HG02852 (cell line): ENCODE measurements at regions not wholly inside any gene's neighbourhood (a gene's known extent, or its start where the extent isn't known, plus 50 kb on each side); places are given as distances from the start of the nearest gene placed in this dataset.
"Not testable (repeated sequence)": the region's sequence is repeated elsewhere in the genome, so short reads cannot be mapped to it uniquely, and the experiment has no call there.

Experiments
- ATAC-seq: cut with Tn5 transposase; IDR thresholded peaks from one replicate; pipeline ENCODE4 v1.9.1; 2021; ENCODE audit warnings: mild to moderate bottlenecking, moderate library complexity; ENCODE audit not compliant: unreplicated experiment

DNA sequence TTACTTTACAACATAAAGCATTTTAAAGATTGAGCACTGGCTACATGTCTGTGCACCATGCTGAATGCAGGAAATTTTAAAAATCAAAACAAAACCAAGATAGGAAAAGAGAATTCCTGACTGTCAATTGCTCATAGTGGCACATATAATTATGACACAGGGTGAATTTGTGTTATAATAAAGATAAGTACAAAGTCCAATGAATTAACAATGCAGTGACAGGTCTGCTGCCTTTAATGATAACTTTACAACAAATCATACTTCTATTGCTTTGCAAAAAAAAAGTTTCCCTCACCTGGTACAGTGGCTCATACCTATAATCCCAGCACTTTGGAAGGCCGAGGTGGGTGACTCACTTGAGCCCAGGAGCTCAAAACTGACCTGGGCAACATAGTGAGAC is 93.8 kb upstream of the OSBPL8 start:
- ATAC-seq, result no peak

DNA sequence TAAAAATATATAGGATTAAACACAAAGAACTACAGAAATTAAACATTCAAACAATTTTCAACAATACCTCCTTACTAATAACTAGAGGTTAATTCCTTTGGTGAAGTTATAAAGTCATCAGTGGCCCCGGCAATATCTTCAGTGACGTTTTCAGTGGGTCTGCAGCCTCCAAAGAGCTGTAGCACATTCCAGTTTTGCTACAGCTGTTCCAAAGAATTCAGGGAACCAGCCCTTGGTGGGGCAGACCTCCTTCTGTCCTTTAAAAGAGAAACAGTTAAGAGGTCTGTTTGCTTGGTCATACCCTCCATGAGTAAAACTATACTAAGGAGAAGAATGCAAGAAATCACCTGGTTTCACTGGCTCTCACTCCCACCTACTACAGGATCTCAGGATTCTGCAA is 99.2 kb upstream of the ZDHHC17 start:
- ATAC-seq, result no peak

DNA sequence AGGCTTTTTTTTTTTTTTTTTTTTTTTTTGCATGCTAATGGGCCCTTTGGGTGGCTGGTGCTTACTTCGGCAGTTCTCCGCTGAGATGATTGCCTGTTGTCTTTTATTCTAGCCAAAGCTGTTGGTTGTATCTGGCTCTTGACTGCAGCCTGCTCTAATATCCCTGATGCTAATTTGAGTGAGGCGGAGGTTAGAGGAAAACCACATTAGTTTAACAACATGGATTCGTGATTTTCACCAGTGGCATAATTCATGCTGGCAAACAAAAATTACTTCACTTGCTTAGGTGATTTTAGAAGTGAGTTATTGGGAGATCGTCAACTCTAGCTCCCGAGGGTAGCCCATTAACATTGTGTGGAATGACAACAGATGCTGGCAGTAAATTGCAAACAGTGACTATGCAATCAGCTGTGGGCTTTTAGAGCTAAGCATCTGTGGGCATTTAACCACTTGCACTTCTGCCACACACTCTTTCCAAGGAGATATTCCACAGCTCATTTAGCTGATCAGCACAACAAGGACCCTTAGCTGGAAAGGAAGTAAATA is 97.6 kb upstream of the ZDHHC17 start:
- no peak for ATAC-seq

GRCh38 chr12:76669981-76670380 is 93.9 kb upstream of the ZDHHC17 start:
- ATAC-seq, result no peak

DNA sequence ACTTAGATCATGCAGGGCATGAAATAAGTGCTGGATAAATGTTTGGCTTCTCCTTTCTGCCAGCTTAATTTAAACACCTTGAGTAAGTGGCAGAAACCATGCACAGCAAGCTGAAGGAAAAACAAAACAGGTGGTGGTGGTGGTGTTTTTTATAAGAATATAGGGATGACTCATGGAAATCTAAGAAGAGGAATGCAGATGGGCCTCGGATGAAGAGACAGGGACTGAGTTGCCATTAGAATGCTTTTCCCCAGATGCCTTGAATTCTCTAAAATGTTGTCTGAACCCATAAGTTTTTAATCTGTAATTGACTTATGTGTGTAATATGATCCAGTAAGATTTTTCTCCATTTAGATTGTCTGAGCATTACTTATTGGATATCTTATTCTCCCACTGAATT is 93.1 kb upstream of the ZDHHC17 start:
- ATAC-seq, result no peak

DNA sequence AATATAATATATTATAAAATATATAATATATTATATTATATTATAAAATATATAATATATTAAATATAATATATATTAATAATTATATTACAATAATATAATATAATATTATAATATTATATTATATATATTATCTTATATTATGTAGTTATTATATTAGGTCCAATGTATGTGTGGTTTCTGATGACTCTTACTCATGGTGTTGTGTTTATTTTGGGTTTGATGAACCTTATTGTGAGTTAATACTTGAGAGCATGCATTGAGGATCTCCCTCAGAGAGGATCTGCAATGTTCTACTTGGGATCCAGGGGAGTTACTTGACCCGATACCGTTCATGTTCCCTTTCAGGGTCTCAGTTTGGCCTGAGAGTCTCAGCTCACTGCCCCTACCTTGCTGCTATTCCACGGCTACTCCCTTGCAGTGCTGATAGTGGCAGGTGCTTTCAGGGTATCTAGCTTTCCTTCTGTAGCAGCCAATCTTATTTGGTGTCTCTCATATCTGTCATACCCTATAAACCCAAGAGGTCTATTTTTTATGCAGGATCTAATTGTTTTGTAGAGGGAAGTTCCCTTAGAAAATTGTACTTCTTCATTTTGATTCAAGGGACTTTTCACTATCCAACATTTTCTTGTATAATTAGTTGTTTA is 89.1 kb upstream of the ZDHHC17 start:
- no peak for ATAC-seq

DNA sequence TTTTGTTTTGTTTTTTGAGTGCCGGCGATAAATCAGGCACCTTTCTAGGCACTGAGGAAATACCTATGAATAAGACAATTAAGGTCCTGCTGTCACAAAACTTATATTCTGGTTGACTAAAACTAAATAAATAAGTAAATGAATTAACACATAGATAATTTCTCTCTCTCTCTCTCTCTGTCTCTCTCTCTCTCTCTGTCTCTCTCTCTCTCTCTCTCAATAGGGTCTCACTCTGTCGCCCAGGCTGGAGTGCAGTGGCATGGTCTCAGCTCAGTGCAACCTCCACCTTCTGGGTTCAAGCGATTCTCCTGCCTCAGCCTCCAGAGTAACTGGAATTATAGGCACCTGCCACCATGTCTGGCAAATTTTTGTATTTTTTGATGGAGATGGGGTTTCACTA is 87.7 kb upstream of the ZDHHC17 start:
- ATAC-seq, result not testable (repeated sequence)

- ATAC-seq, result no peak
Observed at GRCh38 chr12:76678992-76679391, 84.9 kb upstream of the ZDHHC17 start.

- no peak for ATAC-seq
Observed at GRCh38 chr12:76679778-76680177, 84.1 kb upstream of the ZDHHC17 start.

DNA sequence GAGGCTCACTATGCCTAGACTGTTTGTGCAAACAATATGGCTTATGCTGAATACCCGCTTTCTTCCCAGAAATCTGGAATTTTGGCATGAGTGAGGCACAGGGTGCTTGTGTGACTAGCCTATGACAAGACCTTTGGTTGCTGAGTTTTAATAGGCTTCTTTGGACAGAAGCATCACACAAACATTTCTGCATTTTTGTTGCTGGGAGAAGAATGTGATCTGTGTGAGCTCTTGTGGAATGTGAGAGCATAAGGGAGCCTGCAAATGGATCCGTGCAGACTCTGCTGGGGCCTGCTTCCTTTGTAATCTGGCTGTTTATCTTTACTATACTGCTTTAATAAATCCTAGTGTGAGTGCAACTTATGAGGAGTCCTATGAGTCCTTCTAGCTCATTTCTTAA is 83.0 kb upstream of the ZDHHC17 start:
- ATAC-seq, result no peak

DNA sequence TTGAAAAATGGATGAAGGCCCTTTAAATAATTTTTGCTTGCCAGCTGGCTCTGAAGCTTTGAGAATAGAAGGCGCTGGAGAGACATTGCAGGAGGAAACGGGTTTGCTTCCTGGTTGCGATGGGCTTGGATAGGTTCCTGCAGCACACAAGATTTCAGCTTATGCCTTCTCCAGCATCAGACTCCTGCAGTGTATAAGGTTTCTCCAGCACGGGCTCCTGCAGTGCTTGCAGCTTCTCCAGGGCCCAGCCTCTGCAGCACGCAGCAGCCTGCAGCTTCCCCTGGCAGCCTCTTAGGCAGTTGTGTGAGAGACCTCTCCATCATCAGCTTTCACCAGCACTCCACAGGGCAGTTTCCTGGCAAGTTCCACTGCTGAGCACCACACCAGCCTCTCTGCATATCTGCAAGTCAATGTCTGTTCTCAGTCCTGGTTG is 78.7 kb upstream of the ZDHHC17 start:
- ATAC-seq, result no peak

DNA sequence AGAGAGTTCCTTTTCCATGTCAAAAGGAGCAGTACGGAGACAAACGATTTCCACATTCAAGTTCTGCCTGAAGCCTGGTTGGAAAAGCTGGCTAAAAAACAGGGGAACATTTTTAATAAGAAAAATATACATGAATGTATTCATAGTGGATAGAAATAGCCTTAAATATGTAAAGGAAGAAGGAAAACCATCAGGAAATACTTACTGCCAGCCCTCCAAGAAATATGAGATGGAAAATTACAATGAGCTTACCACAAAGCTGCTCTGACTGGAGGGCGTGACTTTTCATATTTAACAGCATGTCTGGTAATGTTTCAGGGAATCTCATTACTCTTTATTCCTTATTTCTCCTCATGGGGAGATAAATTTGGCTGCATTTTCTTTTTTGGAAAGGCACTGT is 75.9 kb upstream of the ZDHHC17 start:
- ATAC-seq, result no peak

DNA sequence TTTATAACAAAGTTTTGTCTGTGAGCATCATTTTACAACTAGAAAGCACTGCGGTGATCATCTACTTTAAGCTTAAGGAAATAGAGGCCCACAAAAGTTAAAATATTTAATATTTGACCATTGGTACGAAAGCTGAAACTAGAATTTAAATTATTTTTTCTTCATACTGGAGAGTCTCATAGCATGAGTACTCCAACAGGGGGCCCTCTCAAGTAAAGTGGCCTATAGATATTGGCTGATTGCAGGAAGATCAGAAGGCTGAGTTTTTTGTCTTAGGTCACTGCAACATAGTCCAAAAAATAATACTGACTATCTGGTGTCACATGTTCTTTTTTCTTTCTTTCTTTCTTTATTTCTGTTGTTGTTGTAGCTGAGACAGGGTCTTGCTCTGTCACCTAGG is 75.3 kb upstream of the ZDHHC17 start:
- ATAC-seq, result peak; percentile 52

DNA sequence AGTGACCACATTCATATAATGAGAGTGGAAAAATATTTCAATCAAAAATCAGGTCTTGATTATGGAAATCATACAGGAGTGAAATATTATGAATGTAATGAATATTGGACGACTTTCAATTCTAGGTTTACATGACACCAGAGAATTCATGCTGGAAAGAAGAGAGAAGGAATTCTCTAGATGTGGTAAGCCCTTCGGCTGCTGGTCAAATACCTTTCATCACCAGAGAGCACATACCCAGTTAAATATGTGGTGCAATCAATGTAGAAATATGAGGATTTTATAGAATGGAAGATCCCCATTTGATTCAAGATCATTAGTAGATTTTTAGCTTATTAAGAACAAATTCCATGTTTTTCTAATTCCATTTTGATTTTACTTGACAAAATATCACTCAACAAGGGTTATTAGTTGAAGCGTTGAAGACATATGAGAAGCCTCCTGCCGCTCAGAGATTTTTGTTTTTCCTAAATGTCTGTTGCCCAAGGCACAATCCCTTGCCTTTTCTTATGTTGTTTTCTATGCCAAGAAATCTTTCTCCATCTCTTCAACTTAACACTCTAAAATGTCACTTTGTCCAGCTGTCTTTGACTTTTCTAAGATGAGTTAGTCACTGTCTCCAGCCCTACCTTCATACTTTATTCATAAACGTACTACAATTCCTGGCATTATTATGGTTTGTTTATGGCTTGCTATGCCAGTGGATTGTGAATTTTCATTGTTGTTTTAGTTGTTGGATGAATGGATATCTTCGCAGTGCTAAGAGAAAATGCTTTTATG is 72.8 kb upstream of the ZDHHC17 start:
- no peak for ATAC-seq

DNA sequence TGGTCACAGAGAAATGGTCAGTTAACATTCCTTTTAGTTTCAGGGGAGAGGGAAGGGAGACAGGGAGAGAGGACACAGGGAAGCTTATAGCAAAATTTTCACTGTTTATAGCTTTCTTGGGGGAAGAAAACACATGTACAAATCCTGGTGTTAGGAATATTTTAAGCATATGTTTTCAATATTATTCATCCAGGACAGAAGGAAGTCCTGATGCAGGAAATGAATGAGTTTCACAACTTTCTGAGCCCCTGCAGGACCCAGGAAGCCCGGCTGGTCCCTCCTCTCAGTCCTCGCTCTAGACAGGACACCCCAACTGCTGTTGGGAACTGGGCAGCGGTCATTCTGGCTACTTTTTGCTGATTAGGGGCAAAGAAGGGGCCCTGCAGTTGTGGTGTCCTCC is 71.1 kb upstream of the ZDHHC17 start:
- ATAC-seq, result no peak

GRCh38 chr12:76694369-76694768 is 69.5 kb upstream of the ZDHHC17 start:
- no peak for ATAC-seq

GRCh38 chr12:76696186-76696585 is 67.7 kb upstream of the ZDHHC17 start:
- ATAC-seq, result no peak

DNA sequence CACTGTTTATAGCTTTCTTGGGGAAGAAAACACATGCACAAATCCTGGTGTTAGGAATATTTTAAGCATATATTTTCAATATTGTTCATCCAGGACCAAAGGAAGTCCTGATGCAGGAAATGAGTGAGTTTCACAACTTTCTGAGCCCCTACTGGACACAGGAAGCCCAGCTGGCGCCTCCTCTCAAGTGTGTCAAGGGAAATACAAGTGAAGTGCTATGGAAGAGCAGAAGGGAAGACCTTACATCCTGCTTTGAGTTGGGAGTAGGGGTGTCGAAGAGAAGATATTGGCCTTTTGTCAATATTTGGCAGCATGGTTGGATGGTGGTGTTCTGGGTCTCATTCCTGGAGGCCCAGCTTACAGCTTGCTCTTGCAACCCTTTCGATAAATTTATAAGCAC is 66.1 kb upstream of the ZDHHC17 start:
- no peak for ATAC-seq

DNA sequence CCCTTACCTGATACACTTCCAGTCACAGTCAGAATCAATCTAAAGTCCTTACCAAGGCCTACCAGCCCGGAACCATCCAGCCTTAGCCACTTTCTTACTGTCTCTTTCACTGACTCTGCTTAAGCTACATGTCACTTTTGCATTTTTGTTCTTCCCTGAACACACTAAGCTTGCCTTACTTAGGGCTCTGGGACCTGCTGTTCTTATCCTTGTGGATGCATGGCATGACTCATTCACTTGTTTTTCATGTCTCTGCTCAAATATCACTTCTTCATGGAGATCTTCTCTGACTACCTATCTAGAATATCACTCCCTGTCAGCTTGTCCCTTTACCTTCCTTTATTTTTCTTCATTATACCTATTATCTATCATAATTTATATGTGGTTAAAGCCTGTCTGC is 65.6 kb upstream of the ZDHHC17 start:
- no peak for ATAC-seq

- no peak for ATAC-seq
Observed at GRCh38 chr12:76698966-76699365, 64.9 kb upstream of the ZDHHC17 start.

DNA sequence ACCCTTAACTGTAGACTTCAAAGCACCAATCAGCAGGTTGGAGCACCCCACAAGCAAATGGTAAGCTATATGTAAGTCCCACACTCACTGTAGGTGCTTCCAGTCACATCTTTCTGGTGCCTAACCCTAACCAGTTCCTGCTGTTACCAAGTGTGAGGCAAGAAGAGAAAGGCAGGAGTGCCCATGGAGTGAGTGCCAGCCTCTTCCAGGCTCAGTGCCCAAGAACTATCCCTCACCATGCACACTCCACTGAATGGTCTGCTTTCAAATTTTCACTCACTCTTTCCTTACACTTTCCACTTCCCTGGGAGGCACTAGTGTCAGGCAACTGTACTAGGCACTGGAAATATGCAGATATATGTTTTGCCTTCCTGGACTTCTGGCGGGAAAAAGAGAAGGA is 62.2 kb upstream of the ZDHHC17 start:
- ATAC-seq, result no peak

GRCh38 chr12:76702946-76703345 is 61.0 kb upstream of the ZDHHC17 start:
- no peak for ATAC-seq
